Renal cortical epithelial cell (primary cell): ENCODE measurements at regions not wholly inside any gene's neighbourhood (a gene's known extent, or its start where the extent isn't known, plus 50 kb on each side); places are given as distances from the start of the nearest gene placed in this dataset.

ENCODE experiments used
- DNase-seq: peaks from one replicate; pipeline ENCODE4 v3.0.0-alpha.2; 2011; ENCODE audit warnings: low read depth

- no peak for DNase-seq
Observed at GRCh38 chr19:16022251-16022650, 54.0 kb upstream of the TPM4 start.

- DNase-seq = no peak
Observed at GRCh38 chr19:16022681-16023080, 53.6 kb upstream of the TPM4 start.

- no peak for DNase-seq
Observed at GRCh38 chr19:16023146-16023915, 53.0 kb upstream of the TPM4 start.

GRCh38 chr19:16024266-16025107 is 51.8 kb upstream of the TPM4 start:
- no peak for DNase-seq

GRCh38 chr19:16025108-16026101 is 50.9 kb upstream of the TPM4 start:
- peak; percentile 32 for DNase-seq

- DNase-seq = no peak
Observed at GRCh38 chr19:16026131-16026530, 50.2 kb upstream of the TPM4 start.
